H9 (cell line): ENCODE measurements at regions not wholly inside any gene's neighbourhood (a gene's known extent, or its start where the extent isn't known, plus 50 kb on each side); places are given as distances from the start of the nearest gene placed in this dataset.

Experiments used
- DNase-seq: peaks from one replicate; pipeline ENCODE4 v3.0.0-alpha.2; 2017
- H2AFZ ChIP-seq: one replicate; pipeline ENCODE4 v1.6.1; 2013; ENCODE audit warnings: mild to moderate bottlenecking, low read length, control low read depth, moderate library complexity
- H2AK5ac ChIP-seq: 2 replicates; pipeline ENCODE4 v1.6.1; 2013; ENCODE audit warnings: low read length, control low read depth, mixed read lengths; ENCODE audit not compliant: insufficient read length
- H2BK120ac ChIP-seq: one replicate; pipeline ENCODE4 v1.6.1; 2013; ENCODE audit warnings: low read depth, mild to moderate bottlenecking, low read length, control low read depth, inconsistent platforms; ENCODE audit not compliant: poor library complexity, severe bottlenecking
- H2BK12ac ChIP-seq: 2 replicates; pipeline ENCODE4 v1.6.1; 2013; ENCODE audit warnings: low read length, control low read depth, mixed read lengths, low read depth; ENCODE audit not compliant: insufficient read length
- H2BK15ac ChIP-seq: 2 replicates; pipeline ENCODE4 v1.6.1; 2013; ENCODE audit warnings: low read depth, low read length, control low read depth
- H2BK20ac ChIP-seq: one replicate; pipeline ENCODE4 v1.6.1; 2013; ENCODE audit warnings: low read depth, mild to moderate bottlenecking, low read length, control low read depth, inconsistent platforms; ENCODE audit not compliant: poor library complexity, severe bottlenecking
- H2BK5ac ChIP-seq: 2 replicates; pipeline ENCODE4 v1.6.1; 2013; ENCODE audit warnings: low read length, control low read depth, mixed read lengths; ENCODE audit not compliant: insufficient read length
- H3K14ac ChIP-seq: 2 replicates; pipeline ENCODE4 v1.6.1; 2013; ENCODE audit warnings: low read length, control low read depth; ENCODE audit not compliant: insufficient read depth
- H3K18ac ChIP-seq: 2 replicates; pipeline ENCODE4 v1.6.1; 2013; ENCODE audit warnings: low read depth, mild to moderate bottlenecking, mixed read lengths, low read length, control low read depth; ENCODE audit not compliant: insufficient read length
- H3K23ac ChIP-seq: 2 replicates; pipeline ENCODE4 v1.6.1; 2013; ENCODE audit warnings: low read length, control low read depth, mixed read lengths, low read depth; ENCODE audit not compliant: insufficient read length
- H3K23me2 ChIP-seq: 2 replicates; pipeline ENCODE4 v1.6.1; 2013; ENCODE audit warnings: low read depth, mild to moderate bottlenecking, mixed read lengths, low read length, control low read depth; ENCODE audit not compliant: insufficient read length, poor library complexity, severe bottlenecking
- H3K27ac ChIP-seq: 2 replicates; pipeline ENCODE4 v1.5.1; 2013; ENCODE audit warnings: low read length, control low read depth, mixed read lengths, low read depth; ENCODE audit not compliant: insufficient read length
- H3K27me3 ChIP-seq: 2 replicates; pipeline ENCODE4 v1.6.1; 2013; ENCODE audit warnings: low read length, control low read depth, inconsistent platforms; ENCODE audit not compliant: insufficient read depth
- H3K4ac ChIP-seq: 2 replicates; pipeline ENCODE4 v1.6.1; 2013; ENCODE audit warnings: low read depth, mild to moderate bottlenecking, control low read depth, inconsistent platforms, low read length, moderate library complexity
- H3K4me1 ChIP-seq: 2 replicates; pipeline ENCODE4 v1.6.1; 2013; ENCODE audit warnings: low read length, control low read depth, inconsistent platforms; ENCODE audit not compliant: insufficient read depth
- H3K4me2 ChIP-seq: 2 replicates; pipeline ENCODE4 v1.6.1; 2013; ENCODE audit warnings: low read length, control low read depth, mixed read lengths; ENCODE audit not compliant: insufficient read length, insufficient read depth
- H3K56ac ChIP-seq: 2 replicates; pipeline ENCODE4 v1.6.1; 2013; ENCODE audit warnings: low read depth, mild to moderate bottlenecking, mixed read lengths, low read length, control low read depth; ENCODE audit not compliant: insufficient read length
- H3K79me1 ChIP-seq: 2 replicates; pipeline ENCODE4 v1.6.1; 2013; ENCODE audit warnings: low read depth, mild to moderate bottlenecking, moderate library complexity, low read length, control low read depth, inconsistent platforms; ENCODE audit not compliant: insufficient read depth, poor library complexity, severe bottlenecking
- H3K79me2 ChIP-seq: 2 replicates; pipeline ENCODE4 v1.6.1; 2013; ENCODE audit warnings: low read length, control low read depth, inconsistent platforms; ENCODE audit not compliant: insufficient read depth
- H3K9ac ChIP-seq: 2 replicates; pipeline ENCODE4 v1.6.1; 2013; ENCODE audit warnings: low read length, control low read depth, mixed read lengths; ENCODE audit not compliant: insufficient read length; ENCODE audit errors: extremely low read depth
- H3K9me3 ChIP-seq: one replicate; pipeline ENCODE4 v1.6.1; 2013; ENCODE audit warnings: low read depth, low read length, inconsistent platforms; ENCODE audit not compliant: control insufficient read depth
- H3T11ph ChIP-seq: one replicate; pipeline ENCODE4 v1.6.1; 2013; ENCODE audit warnings: mild to moderate bottlenecking, low read length, control low read depth, inconsistent platforms
- H4K20me1 ChIP-seq: one replicate; pipeline ENCODE4 v1.6.1; 2013; ENCODE audit not compliant: control insufficient read depth, insufficient read length, insufficient read depth
- H4K5ac ChIP-seq: 2 replicates; pipeline ENCODE4 v1.6.1; 2013; ENCODE audit warnings: low read depth, mild to moderate bottlenecking, mixed read lengths, low read length, control low read depth; ENCODE audit not compliant: insufficient read length
- H4K8ac ChIP-seq: replicated peaks from 2 replicates; pipeline ENCODE4 v1.6.1; 2013; ENCODE audit warnings: low read length, control low read depth, mixed read lengths, low read depth; ENCODE audit not compliant: insufficient read length
- H4K91ac ChIP-seq: 2 replicates; pipeline ENCODE4 v1.6.1; 2013; ENCODE audit warnings: low read depth, mild to moderate bottlenecking, moderate library complexity, mixed read lengths, low read length, control low read depth; ENCODE audit not compliant: insufficient read length
- H3K27ac Mint-ChIP-seq, 3 experiments: 2 replicates in 2 of 3; 3 replicates in 1 of 3; pipeline ENCODE4 v1.8.0; 2020 to 2021; ENCODE audit warnings: mixed read lengths in 3 of 3, mild to moderate bottlenecking in 1 of 3, moderate library complexity in 1 of 3
- H3K27me3 Mint-ChIP-seq: 2 replicates; pipeline ENCODE4 v1.8.0; 2021; ENCODE audit warnings: low read depth, mild to moderate bottlenecking, moderate library complexity, mixed read lengths
- H3K36me3 Mint-ChIP-seq, 3 experiments: 2 replicates in 2 of 3; 3 replicates in 1 of 3; pipeline ENCODE4 v1.8.0; 2020 to 2021; ENCODE audit warnings: low read depth in 3 of 3, mixed read lengths in 3 of 3; ENCODE audit not compliant: insufficient read depth in 1 of 3
- H3K4me1 Mint-ChIP-seq, 2 experiments: 2 replicates each; pipeline ENCODE4 v1.8.0; 2020; ENCODE audit warnings: mixed read lengths in 2 of 2
- H3K4me3 Mint-ChIP-seq, 2 experiments: 2 replicates in 1 of 2; 3 replicates in 1 of 2; pipeline ENCODE4 v1.8.0; 2020 to 2021; ENCODE audit warnings: mild to moderate bottlenecking in 2 of 2, mixed read lengths in 2 of 2, moderate library complexity in 1 of 2
- H3K9me3 Mint-ChIP-seq, 2 experiments: 2 replicates in 1 of 2; 3 replicates in 1 of 2; pipeline ENCODE4 v1.8.0; 2020; ENCODE audit warnings: mild to moderate bottlenecking in 2 of 2, mixed read lengths in 2 of 2, moderate library complexity in 1 of 2
- CTCF ChIP-seq: fragments of 200-600 bp; sonication (generic); conservative IDR thresholded peaks from 3 replicates; pipeline ENCODE4 v1.8.0; 2021; ENCODE audit warnings: antibody characterized with exemption, mild to moderate bottlenecking
- WGBS: extraction: QIAGEN DNeasy Blood & Tissue Kit; methylation state at CpG from one replicate; pipeline ENCODE4 v1.1.7; 2013; ENCODE audit warnings: missing lambda C conversion rate, low lambda C conversion rate, mixed read lengths; ENCODE audit not compliant: insufficient read length; ENCODE audit errors: extremely low coverage; 5-methylcytosine and 5-hydroxymethylcytosine counted together

GRCh38 chr12:5140190-5140589, 96.5 kb downstream of the KCNA5 start:
- no peak for TF ChIP-seq CTCF
- no CpG with 5 or more reads among the region's 3 CpGs for WGBS
- no peaks in the 10 kb centered on the region for H3K4me1 ChIP-seq
- H3K79me1 ChIP-seq = no peaks in the 10 kb centered on the region
- no peaks in the 10 kb centered on the region for H3K23me2 ChIP-seq
- H2AFZ ChIP-seq = no peak overlapping the region
- H3K14ac ChIP-seq = no peak overlapping the region
- H2AK5ac ChIP-seq = no peak overlapping the region
- no peak overlapping the region for H3K18ac ChIP-seq
- H2BK15ac ChIP-seq = no peak overlapping the region
- no peak overlapping the region for H3T11ph ChIP-seq
- H2BK5ac ChIP-seq = no peak overlapping the region
- H3K9ac ChIP-seq = no peak overlapping the region
- H3K27me3 Mint-ChIP-seq = no peaks in the 10 kb centered on the region
- no peak overlapping the region for H3K4ac ChIP-seq
- H3K56ac ChIP-seq = no peak overlapping the region
- no peaks in the 10 kb centered on the region; a peak in 1 of 4 replicates for H3K4me1 Mint-ChIP-seq
- H3K4me3 Mint-ChIP-seq = no peak overlapping the region
- no peaks in the 10 kb centered on the region for H4K20me1 ChIP-seq
- peaks cover 5 to 48% (median 31%) of the 10 kb centered on the region in 3 experiments; a peak in 6 of 7 replicates for H3K36me3 Mint-ChIP-seq
- H3K79me2 ChIP-seq = no peaks in the 10 kb centered on the region
- H4K91ac ChIP-seq = no peak overlapping the region
- peaks cover 25 to 36% of the 10 kb centered on the region in 2 experiments for H3K9me3 Mint-ChIP-seq
- H4K8ac ChIP-seq = no peak overlapping the region
- no peak overlapping the region for H2BK12ac ChIP-seq
- H2BK20ac ChIP-seq = no peak overlapping the region
- no peak overlapping the region for H3K27ac ChIP-seq
- H3K27ac Mint-ChIP-seq = no peak overlapping the region
- no peak overlapping the region for H3K4me2 ChIP-seq
- H3K9me3 ChIP-seq = peaks cover 11% of the 10 kb centered on the region
- H3K27me3 ChIP-seq = no peaks in the 10 kb centered on the region
- no peak for DNase-seq
- no peak overlapping the region for H4K5ac ChIP-seq
- H2BK120ac ChIP-seq = no peak overlapping the region
- H3K23ac ChIP-seq = no peak overlapping the region
